PC-3 (cell line): ENCODE measurements at regions not wholly inside any gene's neighbourhood (a gene's known extent, or its start where the extent isn't known, plus 50 kb on each side); places are given as distances from the start of the nearest gene placed in this dataset.

Experiments
- EZH2phosphoT487 ChIP-seq: fragments of 300-600 bp; sonication (generic); IDR thresholded peaks from 2 replicates; pipeline ENCODE4 v1.6.1; 2018; ENCODE audit warnings: mild to moderate bottlenecking, antibody characterized with exemption, low read length, borderline replicate concordance
- TF ChIP-seq, protein P1 (sequence below): fragments of 300-600 bp; sonication (generic); conservative IDR thresholded peaks from 2 replicates; pipeline ENCODE4 v1.5.1; 2017; ENCODE audit warnings: antibody characterized with exemption, low read depth, mild to moderate bottlenecking, low read length

DNA sequence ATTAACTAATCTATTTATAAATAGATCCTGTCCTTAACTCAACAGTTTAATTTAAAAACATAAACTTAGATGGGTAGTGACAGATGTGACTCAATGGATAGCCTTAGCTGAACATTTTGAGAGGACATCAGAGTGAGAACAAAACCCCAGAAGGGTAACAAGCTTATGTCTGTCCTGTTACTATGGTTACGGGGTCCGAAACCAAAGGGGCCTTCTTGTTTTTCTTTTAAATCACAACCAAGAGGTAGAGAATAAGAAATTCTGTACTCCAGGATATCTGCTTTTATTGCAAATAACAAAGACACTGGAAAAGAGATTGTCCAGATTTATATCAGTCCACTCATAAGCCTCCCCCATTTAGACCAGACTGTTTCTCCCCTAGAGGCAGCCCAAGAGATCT lies 612.1 kb downstream of the MTRR start:
- TF ChIP-seq, protein P1, sequence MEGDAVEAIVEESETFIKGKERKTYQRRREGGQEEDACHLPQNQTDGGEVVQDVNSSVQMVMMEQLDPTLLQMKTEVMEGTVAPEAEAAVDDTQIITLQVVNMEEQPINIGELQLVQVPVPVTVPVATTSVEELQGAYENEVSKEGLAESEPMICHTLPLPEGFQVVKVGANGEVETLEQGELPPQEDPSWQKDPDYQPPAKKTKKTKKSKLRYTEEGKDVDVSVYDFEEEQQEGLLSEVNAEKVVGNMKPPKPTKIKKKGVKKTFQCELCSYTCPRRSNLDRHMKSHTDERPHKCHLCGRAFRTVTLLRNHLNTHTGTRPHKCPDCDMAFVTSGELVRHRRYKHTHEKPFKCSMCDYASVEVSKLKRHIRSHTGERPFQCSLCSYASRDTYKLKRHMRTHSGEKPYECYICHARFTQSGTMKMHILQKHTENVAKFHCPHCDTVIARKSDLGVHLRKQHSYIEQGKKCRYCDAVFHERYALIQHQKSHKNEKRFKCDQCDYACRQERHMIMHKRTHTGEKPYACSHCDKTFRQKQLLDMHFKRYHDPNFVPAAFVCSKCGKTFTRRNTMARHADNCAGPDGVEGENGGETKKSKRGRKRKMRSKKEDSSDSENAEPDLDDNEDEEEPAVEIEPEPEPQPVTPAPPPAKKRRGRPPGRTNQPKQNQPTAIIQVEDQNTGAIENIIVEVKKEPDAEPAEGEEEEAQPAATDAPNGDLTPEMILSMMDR, result no peak
- no peak for TF ChIP-seq EZH2phosphoT487
